Neural crest cell (in vitro differentiated cells): ENCODE measurements at regions not wholly inside any gene's neighbourhood (a gene's known extent, or its start where the extent isn't known, plus 50 kb on each side); places are given as distances from the start of the nearest gene placed in this dataset.

ENCODE experiments used
- DNase-seq: peaks from one replicate; pipeline ENCODE4 v3.0.0; 2021; ENCODE audit warnings: low read depth, mixed read lengths, low spot score
- H3K27ac Mint-ChIP-seq: one replicate; pipeline ENCODE4 v1.8.0; 2021; ENCODE audit warnings: mild to moderate bottlenecking, mixed read lengths; ENCODE audit not compliant: unreplicated experiment
- H3K27me3 Mint-ChIP-seq: 2 replicates; pipeline ENCODE4 v1.8.0; 2021; ENCODE audit warnings: low read depth, mild to moderate bottlenecking, mixed read lengths
- H3K36me3 Mint-ChIP-seq: 2 replicates; pipeline ENCODE4 v1.8.0; 2021; ENCODE audit warnings: low read depth, mild to moderate bottlenecking, mixed read lengths
- H3K4me1 Mint-ChIP-seq: 2 replicates; pipeline ENCODE4 v1.8.0; 2021; ENCODE audit warnings: mixed read lengths
- H3K4me3 Mint-ChIP-seq: one replicate; pipeline ENCODE4 v1.8.0; 2021; ENCODE audit warnings: mild to moderate bottlenecking, mixed read lengths
- H3K9me3 Mint-ChIP-seq: 2 replicates; pipeline ENCODE4 v1.8.0; 2021; ENCODE audit warnings: mixed read lengths
- CTCF ChIP-seq: fragments of 200-600 bp; sonication (generic); conservative IDR thresholded peaks from 2 replicates; pipeline ENCODE4 v1.5.0; 2021; ENCODE audit warnings: antibody characterized with exemption, mild to moderate bottlenecking

GRCh38 chr1:36675931-36676562, 193.3 kb upstream of the CSF3R start:
- no peaks in the 10 kb centered on the region for H3K4me1 Mint-ChIP-seq
- no peak for DNase-seq
- H3K27me3 Mint-ChIP-seq = peaks cover 58% of the 10 kb centered on the region
- no peak overlapping the region for H3K4me3 Mint-ChIP-seq
- H3K36me3 Mint-ChIP-seq = no peaks in the 10 kb centered on the region
- no peak overlapping the region for H3K27ac Mint-ChIP-seq
- no peaks in the 10 kb centered on the region for H3K9me3 Mint-ChIP-seq
- no peak for TF ChIP-seq CTCF

- no peak overlapping the region for H3K4me3 Mint-ChIP-seq
- H3K27me3 Mint-ChIP-seq = peaks cover 48% of the 10 kb centered on the region
- peaks cover 3% of the 10 kb centered on the region for H3K4me1 Mint-ChIP-seq
- no peak overlapping the region for H3K27ac Mint-ChIP-seq
- H3K36me3 Mint-ChIP-seq = no peaks in the 10 kb centered on the region
- no peaks in the 10 kb centered on the region for H3K9me3 Mint-ChIP-seq
- TF ChIP-seq CTCF = no peak
- no peak for DNase-seq
Observed at GRCh38 chr1:36675106-36675505, 192.4 kb upstream of the CSF3R start.

- Mint-ChIP-seq H3K27ac (no peak overlapping the region), H3K4me1 (peaks cover 10% of the 10 kb centered on the region), H3K4me3 (no peak overlapping the region), H3K27me3 (peaks cover 31% of the 10 kb centered on the region), H3K36me3 (no peaks in the 10 kb centered on the region), H3K9me3 (no peaks in the 10 kb centered on the region)
- DNase-seq = no peak
- TF ChIP-seq CTCF = no peak
Observed at GRCh38 chr1:36673202-36673601, 190.5 kb upstream of the CSF3R start.

- no peaks in the 10 kb centered on the region for H3K36me3 Mint-ChIP-seq
- H3K4me1 Mint-ChIP-seq = peaks cover 20% of the 10 kb centered on the region
- TF ChIP-seq CTCF = no peak
- no peak for DNase-seq
- no peak overlapping the region for H3K27ac Mint-ChIP-seq
- H3K9me3 Mint-ChIP-seq = no peaks in the 10 kb centered on the region
- no peak overlapping the region for H3K4me3 Mint-ChIP-seq
- H3K27me3 Mint-ChIP-seq = peaks cover 6% of the 10 kb centered on the region
Observed at GRCh38 chr1:36669262-36669661, 186.5 kb upstream of the CSF3R start.

DNA sequence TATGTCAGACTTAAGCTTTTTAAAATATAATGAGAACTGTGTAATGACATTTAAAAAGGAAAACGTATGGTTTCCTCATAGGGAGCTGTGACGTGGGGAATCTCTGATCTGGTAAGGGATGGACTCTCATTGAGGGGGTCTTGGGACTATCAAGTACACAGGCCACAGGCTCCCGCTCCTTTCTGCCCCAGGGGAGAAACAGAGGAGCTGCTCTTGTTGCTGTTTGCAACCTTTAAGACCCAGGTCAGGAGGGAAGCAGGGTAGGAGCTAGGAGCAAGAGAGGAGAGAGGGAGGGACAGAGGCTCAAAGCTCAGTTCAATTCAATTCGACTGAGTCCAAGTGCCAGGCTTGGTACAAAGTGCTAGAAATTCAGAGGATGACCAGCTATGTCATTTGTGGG, 185.1 kb upstream of the CSF3R start:
- no peaks in the 10 kb centered on the region for H3K36me3 Mint-ChIP-seq
- TF ChIP-seq CTCF = no peak
- H3K9me3 Mint-ChIP-seq = no peaks in the 10 kb centered on the region
- peaks cover 6% of the 10 kb centered on the region for H3K27me3 Mint-ChIP-seq
- no peak overlapping the region for H3K27ac Mint-ChIP-seq
- peaks cover 20% of the 10 kb centered on the region for H3K4me1 Mint-ChIP-seq
- no peak overlapping the region for H3K4me3 Mint-ChIP-seq
- no peak for DNase-seq
